ENCODE measurements at regions not wholly inside any gene's neighbourhood (a gene's known extent, or its start where the extent isn't known, plus 50 kb on each side); places are given as distances from the start of the nearest gene placed in this dataset.

DNA sequence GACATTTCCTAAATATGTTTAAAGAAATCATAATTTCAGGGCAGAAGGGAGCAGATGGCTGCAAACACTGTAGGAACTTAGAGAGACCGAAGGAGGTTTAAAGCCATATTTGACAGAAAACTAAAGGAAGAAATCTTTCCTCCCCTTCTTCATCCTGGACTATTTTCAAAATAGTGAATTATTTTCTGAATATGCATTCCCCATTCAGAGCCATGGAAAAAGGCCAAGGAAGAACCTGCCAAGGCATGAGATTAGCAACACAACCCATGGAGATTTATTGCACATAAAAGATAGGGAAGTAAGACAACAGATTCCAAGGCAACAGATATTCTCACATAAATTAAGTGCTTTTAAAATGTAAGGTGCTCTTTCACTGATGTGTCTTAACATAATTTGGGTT is 233.3 kb upstream of the ADAMTS16 start:
- WGBS, 2 donors, result 26 to 41% methylated on average over 1 of the region's 1 CpG
- TF ChIP-seq POLR2A (IDR thresholded peaks at IDR 0.05), result no peak
- TF ChIP-seq, protein P1, sequence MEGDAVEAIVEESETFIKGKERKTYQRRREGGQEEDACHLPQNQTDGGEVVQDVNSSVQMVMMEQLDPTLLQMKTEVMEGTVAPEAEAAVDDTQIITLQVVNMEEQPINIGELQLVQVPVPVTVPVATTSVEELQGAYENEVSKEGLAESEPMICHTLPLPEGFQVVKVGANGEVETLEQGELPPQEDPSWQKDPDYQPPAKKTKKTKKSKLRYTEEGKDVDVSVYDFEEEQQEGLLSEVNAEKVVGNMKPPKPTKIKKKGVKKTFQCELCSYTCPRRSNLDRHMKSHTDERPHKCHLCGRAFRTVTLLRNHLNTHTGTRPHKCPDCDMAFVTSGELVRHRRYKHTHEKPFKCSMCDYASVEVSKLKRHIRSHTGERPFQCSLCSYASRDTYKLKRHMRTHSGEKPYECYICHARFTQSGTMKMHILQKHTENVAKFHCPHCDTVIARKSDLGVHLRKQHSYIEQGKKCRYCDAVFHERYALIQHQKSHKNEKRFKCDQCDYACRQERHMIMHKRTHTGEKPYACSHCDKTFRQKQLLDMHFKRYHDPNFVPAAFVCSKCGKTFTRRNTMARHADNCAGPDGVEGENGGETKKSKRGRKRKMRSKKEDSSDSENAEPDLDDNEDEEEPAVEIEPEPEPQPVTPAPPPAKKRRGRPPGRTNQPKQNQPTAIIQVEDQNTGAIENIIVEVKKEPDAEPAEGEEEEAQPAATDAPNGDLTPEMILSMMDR (IDR thresholded peaks at IDR 0.05), result no peak
- DNase-seq (ENCODE audit: low spot score in 2 of 2), result no peak
- H3K4me3 ChIP-seq (ENCODE audit: low read depth, poor library complexity, severe bottlenecking), result no peak overlapping the region
- intact Hi-C loops (cut with DNase I; ENCODE audit: low total_unique reads), result no loop called here

DNA sequence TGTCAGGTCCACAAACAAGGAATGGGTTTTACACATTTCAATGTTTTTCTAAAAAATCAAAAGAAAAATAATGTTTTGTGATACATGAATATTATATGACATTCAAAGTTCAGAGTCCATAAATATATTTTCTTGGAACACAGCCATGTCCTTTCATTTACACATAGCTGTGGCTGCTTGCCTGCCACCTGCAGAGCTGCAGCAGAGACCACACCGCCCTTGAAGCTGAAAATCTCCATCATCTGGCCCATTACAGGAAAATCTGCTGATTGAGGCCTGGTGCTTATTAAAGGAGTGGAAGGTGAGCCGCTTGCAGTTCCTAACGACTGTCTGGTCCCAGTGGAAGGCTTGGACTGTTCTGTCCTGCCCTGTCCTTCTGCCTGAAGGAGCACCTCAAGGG is 232.6 kb upstream of the ADAMTS16 start:
- DNase-seq (ENCODE audit: low spot score in 2 of 2), result no peak
- 50 to 54% methylated on average over 3 of the region's 3 CpGs for WGBS, 2 donors
- intact Hi-C loops (cut with DNase I; ENCODE audit: low total_unique reads), result no loop called here
- no peak overlapping the region for H3K4me3 ChIP-seq (ENCODE audit: low read depth, poor library complexity, severe bottlenecking)
- TF ChIP-seq, protein P1 (IDR thresholded peaks at IDR 0.05), result no peak
- TF ChIP-seq POLR2A (IDR thresholded peaks at IDR 0.05), result no peak

DNA sequence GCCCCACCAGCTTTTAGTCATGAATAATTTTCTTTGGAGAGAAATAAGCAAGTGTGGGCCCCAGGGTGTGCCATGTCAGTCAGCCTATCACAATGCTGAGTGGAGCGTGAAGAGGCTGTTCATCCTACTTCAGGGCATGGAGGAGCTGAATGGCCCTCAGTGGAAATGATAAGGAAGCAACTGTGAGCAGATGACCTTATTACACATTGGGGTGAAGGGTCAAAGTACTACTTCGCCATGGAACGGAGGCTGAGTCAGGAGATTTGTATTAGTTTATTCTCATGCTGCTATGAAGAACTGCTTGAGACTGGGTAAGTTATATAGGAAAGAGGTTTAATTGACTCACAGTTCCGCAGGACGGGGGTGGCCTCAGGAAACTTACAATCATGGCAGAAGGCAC is 231.0 kb upstream of the ADAMTS16 start:
- TF ChIP-seq POLR2A (IDR thresholded peaks at IDR 0.05), result no peak
- TF ChIP-seq, protein P1 (IDR thresholded peaks at IDR 0.05), result no peak
- no peak for DNase-seq (ENCODE audit: low spot score in 2 of 2)
- 88 to 93% methylated on average over 5 of the region's 5 CpGs for WGBS, 2 donors
- intact Hi-C loops (cut with DNase I; ENCODE audit: low total_unique reads), result no loop called here
- H3K4me3 ChIP-seq (ENCODE audit: low read depth, poor library complexity, severe bottlenecking), result no peak overlapping the region

GRCh38 chr5:4911646-4912403 is 228.3 kb upstream of the ADAMTS16 start:
- intact Hi-C loops (cut with DNase I; ENCODE audit: low total_unique reads), result no loop called here
- DNase-seq (ENCODE audit: low spot score in 2 of 2), result no peak
- WGBS, 2 donors, result 78 to 81% methylated on average over 6 of the region's 6 CpGs
- no peak overlapping the region for H3K4me3 ChIP-seq (ENCODE audit: low read depth, poor library complexity, severe bottlenecking)
- no peak for TF ChIP-seq POLR2A (IDR thresholded peaks at IDR 0.05)
- TF ChIP-seq, protein P1 (IDR thresholded peaks at IDR 0.05), result no peak

- DNase-seq (ENCODE audit: low spot score in 2 of 2), result no peak
- H3K4me3 ChIP-seq (ENCODE audit: low read depth, poor library complexity, severe bottlenecking), result no peak overlapping the region
- TF ChIP-seq, protein P1 (IDR thresholded peaks at IDR 0.05), result no peak
- TF ChIP-seq POLR2A (IDR thresholded peaks at IDR 0.05), result no peak
- intact Hi-C loops (cut with DNase I; ENCODE audit: low total_unique reads), result no loop called here
- WGBS, 2 donors, result 75 to 88% methylated on average over 5 of the region's 5 CpGs
Measured at GRCh38 chr5:4921929-4922328, 218.2 kb upstream of the ADAMTS16 start.

- no peak overlapping the region for H3K4me3 ChIP-seq (ENCODE audit: low read depth, poor library complexity, severe bottlenecking)
- 73 to 85% methylated on average over 4 of the region's 4 CpGs for WGBS, 2 donors
- DNase-seq (ENCODE audit: low spot score in 2 of 2), result no peak
- TF ChIP-seq, protein P1 (IDR thresholded peaks at IDR 0.05), result no peak
- no peak for TF ChIP-seq POLR2A (IDR thresholded peaks at IDR 0.05)
- intact Hi-C loops (cut with DNase I; ENCODE audit: low total_unique reads), result no loop called here
Measured at GRCh38 chr5:4924577-4924976, 215.6 kb upstream of the ADAMTS16 start.
